C4-2B (cell line): ENCODE measurements at regions not wholly inside any gene's neighbourhood (a gene's known extent, or its start where the extent isn't known, plus 50 kb on each side); places are given as distances from the start of the nearest gene placed in this dataset.

Experiments
- ZFX ChIP-seq: fragments of 450-650 bp; IDR thresholded peaks from 2 replicates; pipeline ENCODE4 v1.6.1; 2017
- TF ChIP-seq, protein P1 (sequence below): fragments of 450-650 bp; conservative IDR thresholded peaks from 2 replicates; pipeline ENCODE4 v1.5.1; 2017; ENCODE audit warnings: mild to moderate bottlenecking

GRCh38 chr4:8730681-8731080 is 138.1 kb downstream of the CPZ start:
- TF ChIP-seq, protein P1, sequence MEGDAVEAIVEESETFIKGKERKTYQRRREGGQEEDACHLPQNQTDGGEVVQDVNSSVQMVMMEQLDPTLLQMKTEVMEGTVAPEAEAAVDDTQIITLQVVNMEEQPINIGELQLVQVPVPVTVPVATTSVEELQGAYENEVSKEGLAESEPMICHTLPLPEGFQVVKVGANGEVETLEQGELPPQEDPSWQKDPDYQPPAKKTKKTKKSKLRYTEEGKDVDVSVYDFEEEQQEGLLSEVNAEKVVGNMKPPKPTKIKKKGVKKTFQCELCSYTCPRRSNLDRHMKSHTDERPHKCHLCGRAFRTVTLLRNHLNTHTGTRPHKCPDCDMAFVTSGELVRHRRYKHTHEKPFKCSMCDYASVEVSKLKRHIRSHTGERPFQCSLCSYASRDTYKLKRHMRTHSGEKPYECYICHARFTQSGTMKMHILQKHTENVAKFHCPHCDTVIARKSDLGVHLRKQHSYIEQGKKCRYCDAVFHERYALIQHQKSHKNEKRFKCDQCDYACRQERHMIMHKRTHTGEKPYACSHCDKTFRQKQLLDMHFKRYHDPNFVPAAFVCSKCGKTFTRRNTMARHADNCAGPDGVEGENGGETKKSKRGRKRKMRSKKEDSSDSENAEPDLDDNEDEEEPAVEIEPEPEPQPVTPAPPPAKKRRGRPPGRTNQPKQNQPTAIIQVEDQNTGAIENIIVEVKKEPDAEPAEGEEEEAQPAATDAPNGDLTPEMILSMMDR: no peak
- TF ChIP-seq ZFX: no peak
